Ishikawa (cell line): ENCODE measurements at regions not wholly inside any gene's neighbourhood (a gene's known extent, or its start where the extent isn't known, plus 50 kb on each side); places are given as distances from the start of the nearest gene placed in this dataset.
A peak's percentile ranks its signal among the peaks of the same experiment; 100 is the strongest.

Source experiments
- CEBPB ChIP-seq: IDR thresholded peaks from 2 replicates; pipeline ENCODE4 v1.6.1; 2012
- CREB1 ChIP-seq: IDR thresholded peaks from 2 replicates; pipeline ENCODE4 v1.6.1; 2012; ENCODE audit warnings: low read depth
- EGR1 ChIP-seq: IDR thresholded peaks from 2 replicates; pipeline ENCODE4 v1.6.1; 2012
- EP300 ChIP-seq: IDR thresholded peaks from 2 replicates; pipeline ENCODE4 v1.6.1; 2012; ENCODE audit warnings: borderline replicate concordance
- FOXM1 ChIP-seq: IDR thresholded peaks from 2 replicates; pipeline ENCODE4 v1.6.1; 2012; ENCODE audit warnings: low read depth, borderline replicate concordance
- MAX ChIP-seq: IDR thresholded peaks from 2 replicates; pipeline ENCODE4 v1.6.1; 2012
- NFIC ChIP-seq: IDR thresholded peaks from 2 replicates; pipeline ENCODE4 v1.6.1; 2012
- RAD21 ChIP-seq: IDR thresholded peaks from 2 replicates; pipeline ENCODE4 v1.6.1; 2012; ENCODE audit warnings: low read depth
- REST ChIP-seq: IDR thresholded peaks from 2 replicates; pipeline ENCODE4 v1.6.1; 2012; ENCODE audit warnings: low read depth, mild to moderate bottlenecking
- TAF1 ChIP-seq: IDR thresholded peaks from 2 replicates; pipeline ENCODE4 v1.6.1; 2012; ENCODE audit warnings: low read depth, mild to moderate bottlenecking
- TCF12 ChIP-seq: IDR thresholded peaks from 2 replicates; pipeline ENCODE4 v1.6.1; 2012; ENCODE audit warnings: low read depth
- TEAD4 ChIP-seq: IDR thresholded peaks from 2 replicates; pipeline ENCODE4 v1.6.1; 2012
- YY1 ChIP-seq: IDR thresholded peaks from 2 replicates; pipeline ENCODE4 v1.6.1; 2012; ENCODE audit warnings: low read depth
- ZBTB7A ChIP-seq: IDR thresholded peaks from 2 replicates; pipeline ENCODE4 v1.6.1; 2012; ENCODE audit warnings: low read depth
- TF ChIP-seq, protein P1 (sequence below): IDR thresholded peaks from 2 replicates; pipeline ENCODE4 v1.6.1; 2012

GRCh38 chr18:35770376-35771014, 189.0 kb downstream of the GALNT1 start:
- TF ChIP-seq CREB1 = no peak
- no peak for TF ChIP-seq EGR1
- no peak for TF ChIP-seq YY1
- TF ChIP-seq FOXM1 = no peak
- no peak for TF ChIP-seq CEBPB
- TF ChIP-seq TAF1 = no peak
- TF ChIP-seq REST = no peak
- TF ChIP-seq TCF12 = no peak
- no peak for TF ChIP-seq RAD21
- TF ChIP-seq, protein P1, sequence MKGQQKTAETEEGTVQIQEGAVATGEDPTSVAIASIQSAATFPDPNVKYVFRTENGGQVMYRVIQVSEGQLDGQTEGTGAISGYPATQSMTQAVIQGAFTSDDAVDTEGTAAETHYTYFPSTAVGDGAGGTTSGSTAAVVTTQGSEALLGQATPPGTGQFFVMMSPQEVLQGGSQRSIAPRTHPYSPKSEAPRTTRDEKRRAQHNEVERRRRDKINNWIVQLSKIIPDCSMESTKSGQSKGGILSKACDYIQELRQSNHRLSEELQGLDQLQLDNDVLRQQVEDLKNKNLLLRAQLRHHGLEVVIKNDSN = no peak
- TF ChIP-seq NFIC = no peak
- no peak for TF ChIP-seq TEAD4
- TF ChIP-seq EP300 = no peak
- TF ChIP-seq ZBTB7A = no peak
- TF ChIP-seq MAX = no peak

DNA sequence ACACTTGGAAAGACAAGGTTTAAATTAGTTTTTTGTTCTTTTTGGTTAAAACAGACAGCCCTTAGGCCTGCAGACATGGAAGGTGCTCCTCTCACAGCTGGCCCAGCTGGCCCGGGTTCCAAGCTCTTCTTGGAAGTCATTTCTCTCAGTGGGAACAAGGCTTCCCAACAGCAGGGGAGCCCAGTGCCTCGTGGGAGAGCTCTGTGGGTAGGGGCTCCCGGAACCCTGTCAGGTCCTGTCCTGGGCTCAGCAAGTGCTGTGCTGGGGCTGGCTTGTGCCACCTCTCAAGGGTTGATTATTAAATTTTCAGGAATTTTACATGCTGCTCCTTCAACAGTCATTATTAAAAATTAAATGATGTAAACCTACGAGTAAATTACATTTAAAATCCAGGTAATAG, 189.6 kb downstream of the GALNT1 start:
- TF ChIP-seq CREB1 (no peak), ZBTB7A (no peak), TEAD4 (no peak), YY1 (no peak), TCF12 (no peak), MAX (no peak), TAF1 (no peak), RAD21 (no peak), FOXM1 (no peak), EP300 (no peak), NFIC (no peak), REST (no peak)
- TF ChIP-seq, protein P1 = no peak

DNA sequence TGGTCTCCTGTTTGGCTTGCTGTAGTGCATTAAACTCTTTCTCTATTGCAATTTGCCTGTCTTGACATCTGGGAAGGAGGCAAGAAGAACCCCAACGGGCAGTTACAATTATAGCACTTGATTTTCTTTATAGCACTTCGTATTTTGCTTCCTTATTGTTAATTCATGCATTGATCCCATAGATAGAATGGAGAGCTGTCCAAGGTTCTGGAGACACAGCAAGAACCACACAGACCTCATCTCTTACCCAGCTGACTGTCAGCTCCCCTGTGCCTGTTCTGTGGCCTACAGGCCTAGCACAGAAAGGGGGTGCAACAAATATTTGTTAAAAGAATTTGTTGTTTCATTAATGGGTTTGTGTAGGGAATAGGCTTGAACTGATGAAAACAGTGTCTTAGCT, 194.3 kb downstream of the GALNT1 start:
- TF ChIP-seq RAD21 (no peak), NFIC (no peak), REST (peak; percentile 92)

GRCh38 chr18:35776473-35776872, 194.9 kb downstream of the GALNT1 start:
- TF ChIP-seq MAX = no peak
- no peak for TF ChIP-seq EP300
- TF ChIP-seq CREB1 = no peak
- TF ChIP-seq EGR1 = no peak
- no peak for TF ChIP-seq TEAD4
- no peak for TF ChIP-seq TAF1
- TF ChIP-seq TCF12 = no peak
- no peak for TF ChIP-seq YY1
- TF ChIP-seq CEBPB = no peak

DNA sequence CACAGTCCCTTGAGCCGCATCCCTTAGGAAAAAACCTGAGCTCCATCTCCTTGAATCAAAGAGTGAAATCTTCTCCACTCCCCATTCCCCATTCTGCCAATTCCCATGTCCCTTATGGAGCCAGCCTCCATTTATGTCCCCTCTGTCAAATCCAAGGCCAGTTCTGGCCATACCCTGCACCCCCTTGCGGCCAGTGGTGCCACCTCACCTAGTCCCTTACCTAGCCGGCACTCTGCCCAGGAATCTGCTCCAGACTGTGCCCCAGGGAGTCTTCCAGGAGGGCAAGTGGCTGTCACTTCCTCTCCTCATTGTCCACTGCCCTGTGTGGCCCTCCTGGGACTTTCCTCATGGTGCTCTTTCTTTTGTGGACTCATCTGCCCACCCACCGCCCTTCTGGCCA, 195.4 kb upstream of the RMP24 start:
- TF ChIP-seq REST (no peak), RAD21 (peak; percentile 32), YY1 (no peak)
